ENCODE measurements at regions not wholly inside any gene's neighbourhood (a gene's known extent, or its start where the extent isn't known, plus 50 kb on each side); places are given as distances from the start of the nearest gene placed in this dataset.

DNA sequence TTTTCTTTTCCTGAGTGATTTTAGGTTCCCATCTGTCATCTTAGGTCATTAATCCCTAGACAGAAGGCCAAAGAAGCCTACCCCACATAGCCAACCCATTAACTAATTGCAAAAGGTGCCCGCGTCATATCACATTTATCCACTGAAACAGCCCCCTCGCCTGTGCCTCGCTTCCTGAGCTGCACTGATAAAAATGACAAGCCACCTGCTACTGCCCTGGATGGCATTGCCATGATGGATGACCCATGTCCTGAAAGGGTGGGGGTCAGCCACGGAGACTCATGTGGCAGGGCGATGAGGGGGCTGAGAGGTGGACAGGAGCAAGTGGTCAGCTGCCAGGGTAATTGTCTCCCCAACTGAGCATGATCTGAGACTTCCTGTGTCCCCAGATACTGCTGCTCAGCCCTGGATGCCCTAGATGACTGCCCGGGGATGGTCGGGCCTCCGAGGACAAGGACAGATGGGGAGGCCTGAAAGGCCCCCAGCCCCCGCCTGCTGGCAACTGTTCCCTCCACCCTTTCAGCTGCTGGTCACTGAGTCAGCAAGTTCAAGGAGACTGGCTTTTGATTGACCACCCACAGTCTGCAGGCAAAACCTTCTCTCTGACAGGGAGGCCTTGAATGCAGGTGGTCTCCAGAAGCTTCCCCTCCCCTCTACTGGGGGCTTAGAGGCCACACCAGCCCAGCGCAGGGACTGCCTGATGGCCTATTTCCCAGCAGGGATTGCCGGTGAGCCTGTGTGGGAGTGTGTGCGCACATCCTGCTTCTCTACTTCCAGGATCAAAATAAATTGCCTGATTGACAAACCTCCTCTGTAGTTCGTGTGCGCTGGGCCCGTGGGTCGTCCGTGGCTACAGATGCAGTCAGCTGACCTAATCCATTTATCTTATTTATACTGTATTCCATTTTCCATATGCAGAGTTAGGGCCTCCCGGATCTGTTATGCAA is 496.3 kb downstream of the BCOR start:
- Histone ChIP-seq H3K4me3 (ENCODE audit: low read length) (no peak overlapping the region), H3K4me1 (ENCODE audit: control insufficient read depth, low read length) (no peaks in the 10 kb centered on the region), H3F3A (ENCODE audit: control insufficient read depth, insufficient read depth) (no peaks in the 10 kb centered on the region), H3K79me2 (ENCODE audit: control insufficient read depth, low read length) (no peaks in the 10 kb centered on the region), H3K9me2 (replicated peaks; ENCODE audit: control insufficient read depth, low read length) (no peaks in the 10 kb centered on the region), H4K20me1 (ENCODE audit: control insufficient read depth, insufficient read depth, low read depth, low read length) (no peaks in the 10 kb centered on the region), H3K36me3 (ENCODE audit: control insufficient read depth, low read length) (no peaks in the 10 kb centered on the region), H3K4me2 (ENCODE audit: low read length) (no peak overlapping the region), H3K9me3 (ENCODE audit: control insufficient read depth, insufficient read depth, low read length) (no peaks in the 10 kb centered on the region), H3K27me3 (ENCODE audit: control insufficient read depth, low read length) (no peaks in the 10 kb centered on the region), H3K27ac (ENCODE audit: low read depth, low read length) (no peak overlapping the region)
- TF ChIP-seq EZH2phosphoT487 (IDR thresholded peaks at IDR 0.05; ENCODE audit: borderline replicate concordance, low read length) (no peak), CTCF (IDR thresholded peaks at IDR 0.05; ENCODE audit: low read depth, low read length, poor library complexity, severe bottlenecking) (no peak)

GRCh38 chrX:39602195-39602594 is 495.6 kb downstream of the BCOR start:
- Histone ChIP-seq H3K4me2 (ENCODE audit: low read length) (no peak overlapping the region), H3K36me3 (ENCODE audit: control insufficient read depth, low read length) (no peaks in the 10 kb centered on the region), H3K27me3 (ENCODE audit: control insufficient read depth, low read length) (no peaks in the 10 kb centered on the region), H4K20me1 (ENCODE audit: control insufficient read depth, insufficient read depth, low read depth, low read length) (no peaks in the 10 kb centered on the region), H3K4me3 (ENCODE audit: low read length) (no peak overlapping the region), H3K9me3 (ENCODE audit: control insufficient read depth, insufficient read depth, low read length) (no peaks in the 10 kb centered on the region), H3K27ac (ENCODE audit: low read depth, low read length) (no peak overlapping the region), H3K79me2 (ENCODE audit: control insufficient read depth, low read length) (no peaks in the 10 kb centered on the region), H3K9me2 (replicated peaks; ENCODE audit: control insufficient read depth, low read length) (no peaks in the 10 kb centered on the region), H3F3A (ENCODE audit: control insufficient read depth, insufficient read depth) (no peaks in the 10 kb centered on the region), H3K4me1 (ENCODE audit: control insufficient read depth, low read length) (no peaks in the 10 kb centered on the region)
- TF ChIP-seq EZH2phosphoT487 (IDR thresholded peaks at IDR 0.05; ENCODE audit: borderline replicate concordance, low read length): no peak
- TF ChIP-seq CTCF (IDR thresholded peaks at IDR 0.05; ENCODE audit: low read depth, low read length, poor library complexity, severe bottlenecking): no peak

DNA sequence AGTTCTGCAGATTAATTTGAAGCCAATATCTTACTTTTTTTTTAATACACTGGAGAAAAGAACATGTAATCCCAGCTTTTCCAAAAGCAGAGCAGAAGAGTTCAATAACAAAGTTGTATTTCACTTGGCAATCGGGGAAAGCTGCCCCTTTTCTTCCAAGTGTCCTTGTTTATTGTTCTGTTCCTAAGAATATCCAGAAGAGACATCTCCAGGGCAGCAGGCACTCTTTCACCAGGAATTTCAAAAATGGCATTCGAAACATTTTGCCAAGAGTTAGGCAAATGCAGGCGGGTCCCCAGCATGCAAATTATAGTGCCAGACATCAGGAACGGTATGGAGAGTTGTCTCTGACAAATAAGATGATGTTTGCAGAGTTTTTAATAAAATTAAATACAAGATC is 494.5 kb downstream of the BCOR start:
- TF ChIP-seq EZH2phosphoT487 (IDR thresholded peaks at IDR 0.05; ENCODE audit: borderline replicate concordance, low read length) (no peak), CTCF (IDR thresholded peaks at IDR 0.05; ENCODE audit: low read depth, low read length, poor library complexity, severe bottlenecking) (no peak)
- Histone ChIP-seq H3K27ac (ENCODE audit: low read depth, low read length) (no peak overlapping the region), H3F3A (ENCODE audit: control insufficient read depth, insufficient read depth) (no peaks in the 10 kb centered on the region), H3K79me2 (ENCODE audit: control insufficient read depth, low read length) (no peaks in the 10 kb centered on the region), H3K9me3 (ENCODE audit: control insufficient read depth, insufficient read depth, low read length) (no peaks in the 10 kb centered on the region), H3K36me3 (ENCODE audit: control insufficient read depth, low read length) (no peaks in the 10 kb centered on the region), H4K20me1 (ENCODE audit: control insufficient read depth, insufficient read depth, low read depth, low read length) (no peaks in the 10 kb centered on the region), H3K4me3 (ENCODE audit: low read length) (no peak overlapping the region), H3K9me2 (replicated peaks; ENCODE audit: control insufficient read depth, low read length) (no peaks in the 10 kb centered on the region), H3K27me3 (ENCODE audit: control insufficient read depth, low read length) (no peaks in the 10 kb centered on the region), H3K4me1 (ENCODE audit: control insufficient read depth, low read length) (no peaks in the 10 kb centered on the region), H3K4me2 (ENCODE audit: low read length) (no peak overlapping the region)

Data from DOHH2 (cell line).